HT1080 (cell line): ENCODE measurements at regions not wholly inside any gene's neighbourhood (a gene's known extent, or its start where the extent isn't known, plus 50 kb on each side); places are given as distances from the start of the nearest gene placed in this dataset.

Experiments
- DNase-seq: peaks from one replicate; pipeline ENCODE4 v3.0.0-alpha.2; 2015; ENCODE audit warnings: low read depth

DNA sequence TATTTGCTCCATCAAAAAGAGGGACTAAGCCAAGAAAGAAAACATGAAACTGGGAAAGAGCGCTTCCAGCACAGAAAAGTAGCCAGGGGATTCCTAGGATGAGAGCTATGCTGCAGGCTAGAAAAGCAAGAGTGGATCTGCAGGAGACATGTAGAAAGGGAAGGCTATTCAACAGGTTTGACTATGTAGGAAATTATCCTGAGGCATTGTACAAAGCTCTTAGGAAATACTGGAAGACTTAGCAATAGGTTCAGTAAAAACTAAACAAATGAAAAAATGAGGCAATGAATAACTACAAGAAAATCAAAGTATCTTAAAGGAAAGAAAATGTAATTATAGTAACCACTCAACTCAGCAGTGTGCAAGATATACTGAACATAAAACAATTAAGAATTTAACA, 178.7 kb upstream of the FOXN2 start:
- DNase-seq, result no peak

DNA sequence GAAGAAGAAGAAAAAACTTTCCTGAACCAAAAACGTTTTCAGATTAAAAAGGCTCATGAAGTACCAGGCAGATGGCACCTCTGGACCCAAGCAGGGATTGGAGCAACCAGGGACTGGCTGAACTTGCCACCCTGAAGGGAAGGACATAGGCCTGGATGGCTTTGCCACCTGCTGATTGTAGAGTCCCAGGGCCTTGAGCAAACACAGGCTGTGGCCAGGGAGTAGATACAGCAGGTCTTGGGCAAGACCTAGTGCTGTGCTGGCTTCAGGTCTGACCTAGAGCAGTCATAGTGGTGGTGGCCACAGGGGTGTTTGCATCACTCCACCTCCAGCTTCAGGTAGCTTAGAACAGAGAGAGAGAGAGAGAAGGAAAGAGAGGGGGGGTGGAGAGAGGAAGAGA, 176.7 kb upstream of the FOXN2 start:
- no peak for DNase-seq

- no peak for DNase-seq
These were observed 175.6 kb upstream of the FOXN2 start for GRCh38 chr2:48138898-48139297.

- DNase-seq, result no peak
These were observed 173.9 kb upstream of the FOXN2 start for GRCh38 chr2:48140586-48140985.

- peak; percentile 46 for DNase-seq
These were observed 169.7 kb upstream of the FOXN2 start for GRCh38 chr2:48144777-48145176.

DNA sequence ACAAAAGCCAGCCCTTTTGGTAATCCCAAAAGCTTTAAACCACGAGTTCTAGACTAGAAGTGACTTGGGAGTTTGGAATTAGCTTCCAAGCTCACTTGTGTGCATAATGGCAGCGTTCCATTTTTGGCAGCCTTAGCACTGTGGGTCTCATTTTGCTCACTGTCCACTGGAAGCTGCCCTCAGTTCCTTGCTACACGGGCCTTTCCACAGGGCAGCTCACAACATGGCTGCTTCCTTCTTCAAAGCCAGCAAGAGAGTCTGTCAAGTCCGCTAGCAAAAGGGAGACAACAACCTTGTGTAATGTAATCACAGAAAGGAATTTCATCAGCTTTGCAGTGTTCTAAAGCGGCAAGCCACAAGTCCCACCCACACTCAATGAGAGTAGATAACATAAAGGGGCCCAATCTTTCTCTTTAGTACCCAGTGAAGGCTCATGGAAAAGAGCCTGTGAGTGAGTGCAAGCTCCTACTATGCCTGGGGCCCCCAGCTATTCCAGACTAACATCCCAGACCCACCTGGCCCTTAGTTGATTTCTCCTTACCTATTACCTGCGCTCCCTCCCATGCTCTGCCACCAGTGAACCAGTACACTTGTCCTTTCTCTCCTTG, 168.5 kb upstream of the FOXN2 start:
- no peak for DNase-seq

DNA sequence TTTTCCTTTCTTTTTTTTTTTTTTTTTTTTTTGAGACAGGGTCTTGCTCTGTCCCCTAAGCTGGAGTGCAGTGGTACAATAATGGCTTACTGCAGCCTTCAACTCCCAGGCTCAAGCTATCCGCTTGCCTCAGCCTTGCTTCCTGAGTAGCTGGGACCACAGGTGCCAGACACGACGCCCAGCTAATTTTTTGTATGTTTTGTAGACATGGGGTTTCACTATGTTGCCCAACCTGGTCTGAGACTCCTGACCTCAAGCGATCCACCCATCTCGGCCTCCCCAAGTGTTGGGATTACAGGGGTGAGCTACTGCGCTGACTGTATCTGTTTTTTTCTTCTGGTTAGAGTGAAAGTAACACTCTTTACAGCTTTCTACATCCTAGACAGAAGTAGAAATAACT, 167.9 kb upstream of the FOXN2 start:
- no peak for DNase-seq

DNA sequence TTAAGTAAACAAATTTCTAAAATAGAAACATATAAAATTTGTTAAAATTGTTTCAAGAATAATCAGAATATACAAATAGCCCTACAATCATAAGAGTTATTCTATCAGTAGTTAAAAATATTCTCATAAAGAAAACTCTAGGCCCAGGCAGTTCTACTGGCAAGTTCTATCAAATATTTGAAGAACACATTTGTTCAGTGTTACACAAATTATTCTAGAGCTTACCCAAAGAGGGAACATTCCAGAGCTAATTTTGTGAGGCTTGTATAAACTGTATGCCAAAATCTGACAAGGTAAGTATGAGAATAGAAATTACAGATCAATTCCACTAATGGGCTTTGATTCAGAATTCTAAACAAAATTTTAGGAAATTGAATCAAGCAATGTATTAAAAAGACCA, 166.8 kb upstream of the FOXN2 start:
- no peak for DNase-seq

DNA sequence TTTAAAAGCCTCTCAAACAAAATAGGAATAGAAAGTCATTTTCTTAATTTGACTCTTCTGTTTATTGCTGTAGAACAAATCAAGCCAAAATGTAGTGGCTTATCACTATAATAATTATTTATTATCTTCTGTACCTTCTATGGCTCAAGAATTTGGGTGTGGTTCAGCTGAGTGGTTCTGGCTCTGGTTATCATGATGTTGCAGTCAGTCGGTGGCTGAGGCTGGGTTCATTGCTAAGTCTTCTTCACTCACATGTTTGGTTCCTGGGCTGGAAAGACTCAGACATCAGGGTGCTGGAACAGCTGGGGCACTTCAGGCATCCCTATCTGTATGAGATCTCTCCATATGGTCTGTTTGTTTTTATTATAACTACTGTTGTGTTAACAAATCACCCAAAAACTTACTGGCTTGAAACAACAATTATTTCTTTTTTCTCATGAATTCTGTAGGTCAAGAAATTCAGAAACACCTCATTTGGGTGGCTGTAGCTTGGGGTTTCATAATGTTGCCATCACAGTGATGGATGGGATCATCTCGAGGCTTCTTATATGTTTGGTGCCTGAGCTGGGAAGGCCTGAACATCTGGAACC, 165.5 kb upstream of the FOXN2 start:
- DNase-seq, result no peak

GRCh38 chr2:48157150-48157549, 157.3 kb upstream of the FOXN2 start:
- no peak for DNase-seq

DNA sequence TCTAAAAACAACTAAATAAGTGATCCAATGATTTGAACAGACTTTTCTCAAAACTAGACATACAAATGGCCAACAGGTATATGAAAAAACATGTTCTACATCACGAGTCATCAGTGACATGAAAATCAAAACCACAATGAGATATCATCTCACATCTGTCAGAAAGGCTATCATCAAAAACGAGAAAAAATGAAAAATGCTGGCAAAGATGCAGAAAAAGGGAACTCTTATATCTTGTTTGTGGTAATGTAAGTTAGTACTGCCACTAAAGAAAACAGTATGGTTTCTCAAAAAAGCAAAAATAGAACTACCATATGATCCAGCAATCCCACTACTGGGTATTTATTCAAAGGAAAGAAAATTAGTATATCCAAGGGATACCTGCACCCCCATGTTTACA, 152.9 kb upstream of the FOXN2 start:
- no peak for DNase-seq

GRCh38 chr2:48162742-48163141, 151.7 kb upstream of the FOXN2 start:
- DNase-seq, result no peak

GRCh38 chr2:48165070-48165753, 149.3 kb upstream of the FOXN2 start:
- no peak for DNase-seq

- no peak for DNase-seq
These were observed 145.3 kb upstream of the FOXN2 start for GRCh38 chr2:48169141-48169592.

- DNase-seq, result no peak
These were observed 144.2 kb upstream of the FOXN2 start for GRCh38 chr2:48170281-48170680.

GRCh38 chr2:48173141-48173540, 141.3 kb upstream of the FOXN2 start:
- no peak for DNase-seq

- DNase-seq, result no peak
These were observed 140.0 kb upstream of the FOXN2 start for GRCh38 chr2:48174503-48174902.

GRCh38 chr2:48175254-48175653, 139.2 kb upstream of the FOXN2 start:
- DNase-seq, result peak; percentile 25

DNA sequence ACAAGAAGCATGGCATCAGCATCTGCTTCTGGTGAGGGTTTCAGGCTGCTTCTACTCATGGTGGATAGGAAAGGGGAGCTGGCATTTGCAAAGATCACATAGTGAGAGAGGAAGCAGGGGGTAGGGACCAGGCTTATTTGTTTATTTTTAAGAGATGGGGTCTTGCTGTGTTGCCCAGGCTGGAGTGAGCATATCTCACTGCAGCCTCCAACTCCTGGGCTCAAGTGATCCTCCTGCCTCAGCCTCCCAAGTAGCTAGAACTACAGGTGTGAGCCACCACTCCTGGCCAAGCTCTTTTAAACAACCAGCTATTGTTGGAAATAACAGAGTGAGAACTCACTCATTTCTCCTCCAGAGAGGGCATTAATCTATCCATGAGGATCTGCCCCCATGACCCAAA, 138.8 kb upstream of the FOXN2 start:
- no peak for DNase-seq

GRCh38 chr2:48176876-48177275, 137.6 kb upstream of the FOXN2 start:
- DNase-seq, result no peak

- no peak for DNase-seq
These were observed 135.9 kb upstream of the FOXN2 start for GRCh38 chr2:48178611-48179010.

DNA sequence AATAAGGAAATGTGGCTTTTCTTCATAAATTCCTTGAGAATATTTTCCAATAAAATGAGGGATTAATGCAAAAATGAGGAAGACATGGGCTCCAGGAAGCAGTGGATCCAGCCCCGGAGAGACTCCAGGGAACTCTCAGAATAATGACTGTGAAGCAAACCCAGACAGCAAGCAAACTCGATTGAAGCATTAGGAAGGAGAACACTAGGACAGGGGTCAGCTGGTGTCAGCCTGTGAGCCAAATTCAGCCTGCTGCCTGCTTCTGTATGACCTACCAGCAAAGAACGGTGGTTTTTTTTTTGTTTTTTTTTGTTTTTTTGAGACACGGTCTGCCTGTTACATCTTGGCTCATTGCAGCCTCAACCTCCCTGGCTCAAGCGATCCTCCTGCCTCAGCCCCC, 133.9 kb upstream of the FOXN2 start:
- DNase-seq, result no peak

- no peak for DNase-seq
These were observed 131.2 kb upstream of the FOXN2 start for GRCh38 chr2:48183276-48183675.
